Dermis blood vessel endothelial cell (primary cell): ENCODE measurements at regions not wholly inside any gene's neighbourhood (a gene's known extent, or its start where the extent isn't known, plus 50 kb on each side); places are given as distances from the start of the nearest gene placed in this dataset.

Experiments
- DNase-seq: peaks from one replicate; pipeline ENCODE4 v3.0.0; 2010

GRCh38 chr4:23333556-23333945, 556.3 kb downstream of the PPARGC1A start:
- no peak for DNase-seq

- no peak for DNase-seq
Measured at GRCh38 chr4:23332313-23332712, 557.5 kb downstream of the PPARGC1A start.

- peak; percentile 0 for DNase-seq
Measured at GRCh38 chr4:23327120-23327519, 562.7 kb downstream of the PPARGC1A start.

DNA sequence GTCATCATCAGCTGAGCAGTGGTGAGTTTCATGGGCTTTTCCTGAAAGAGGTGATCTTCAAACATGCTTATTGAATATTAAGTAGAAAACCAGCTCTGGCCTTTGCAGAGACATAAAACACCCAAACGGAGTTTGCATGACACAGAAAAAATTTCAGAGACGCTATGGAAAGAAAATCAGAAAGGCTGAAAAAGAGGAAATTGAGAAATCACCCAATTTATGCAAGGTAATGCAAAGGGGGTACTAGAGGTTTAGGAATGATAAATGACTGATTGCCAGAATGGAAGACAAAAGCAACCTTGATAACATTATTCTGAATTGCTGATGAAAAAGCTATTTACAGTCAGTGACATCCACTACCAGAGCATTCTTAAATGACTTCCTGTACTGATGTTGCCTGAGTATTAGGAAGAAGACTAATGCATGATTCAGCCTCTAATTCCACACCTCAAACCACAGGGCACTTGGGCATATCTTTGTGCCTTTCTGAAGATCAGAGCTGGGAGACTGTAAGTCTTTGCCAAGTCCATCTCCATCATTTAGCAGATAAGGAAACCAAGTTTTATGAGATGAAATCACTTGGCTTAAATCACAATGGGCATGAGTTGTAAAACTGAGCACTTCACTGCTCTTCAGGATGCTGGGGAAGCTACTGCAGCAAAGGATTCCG, 565.7 kb downstream of the PPARGC1A start:
- no peak for DNase-seq

DNA sequence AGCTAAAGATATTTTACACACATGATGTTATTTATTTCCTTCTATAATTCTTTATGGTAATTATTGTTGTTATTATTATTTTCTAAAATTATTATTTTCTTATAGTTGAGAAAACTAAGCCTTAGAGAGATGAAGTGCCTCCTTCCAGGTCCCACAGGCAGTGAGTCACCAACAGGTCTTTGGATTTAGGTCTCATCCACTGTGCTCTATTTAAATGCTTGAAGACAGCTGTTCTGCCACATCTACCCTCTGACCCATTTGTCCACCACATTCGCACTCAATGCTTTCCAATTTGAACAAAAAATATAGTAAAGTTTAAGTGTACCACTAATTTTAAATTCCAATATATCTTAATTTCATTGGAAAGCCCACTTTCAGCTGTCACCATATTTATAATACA, 566.4 kb downstream of the PPARGC1A start:
- DNase-seq = no peak

DNA sequence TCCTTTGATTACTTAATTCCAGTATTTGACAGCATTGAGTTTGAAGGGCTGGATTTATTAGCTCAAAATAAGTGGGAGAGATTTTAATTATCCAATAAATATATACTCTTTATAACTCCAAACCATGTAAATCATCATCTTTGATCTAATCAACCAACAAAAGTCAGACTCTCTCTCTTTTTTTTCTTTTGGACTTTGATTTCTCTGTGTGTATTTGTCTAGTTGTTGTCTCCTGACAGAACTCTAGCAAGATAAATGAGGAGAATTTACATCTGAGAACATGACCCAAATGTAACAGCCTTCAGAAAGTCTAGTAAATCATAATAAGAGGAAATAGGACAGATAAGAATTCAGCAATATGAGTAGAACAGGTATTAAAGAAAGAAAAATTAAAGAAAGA, 567.1 kb downstream of the PPARGC1A start:
- DNase-seq = no peak

DNA sequence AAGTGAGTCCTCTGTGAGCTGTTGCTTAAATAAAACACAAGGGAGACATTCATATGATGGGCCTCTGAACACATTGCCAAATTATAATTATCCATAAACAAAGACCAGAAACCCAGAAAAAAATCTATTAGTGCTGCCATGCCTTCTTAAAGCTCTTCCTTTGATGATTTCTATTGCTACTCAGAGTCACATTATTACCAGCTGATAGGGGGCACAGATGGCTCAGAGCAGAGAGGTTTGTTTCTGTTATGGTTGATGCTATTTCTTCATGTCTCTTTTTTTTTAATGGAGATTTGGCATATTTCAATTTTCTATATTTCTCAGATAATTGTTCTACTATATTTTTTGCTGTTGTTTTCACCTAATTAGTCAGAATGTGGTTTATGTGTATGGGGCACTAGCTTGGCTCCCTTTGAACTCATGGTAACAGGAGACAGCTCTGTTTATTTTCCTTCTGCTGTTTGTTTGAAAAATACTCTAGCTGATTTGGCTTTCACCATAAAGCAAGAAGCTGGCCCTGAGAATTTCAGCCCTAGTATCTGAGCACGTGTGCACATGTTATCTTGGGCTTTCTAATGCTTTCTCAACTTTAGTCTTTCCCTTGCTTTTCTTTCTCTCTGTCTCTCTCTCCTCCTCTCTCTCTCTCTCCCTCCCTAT, 568.8 kb downstream of the PPARGC1A start:
- DNase-seq = no peak

- no peak for DNase-seq
Measured at GRCh38 chr4:23312686-23313085, 577.2 kb downstream of the PPARGC1A start.

DNA sequence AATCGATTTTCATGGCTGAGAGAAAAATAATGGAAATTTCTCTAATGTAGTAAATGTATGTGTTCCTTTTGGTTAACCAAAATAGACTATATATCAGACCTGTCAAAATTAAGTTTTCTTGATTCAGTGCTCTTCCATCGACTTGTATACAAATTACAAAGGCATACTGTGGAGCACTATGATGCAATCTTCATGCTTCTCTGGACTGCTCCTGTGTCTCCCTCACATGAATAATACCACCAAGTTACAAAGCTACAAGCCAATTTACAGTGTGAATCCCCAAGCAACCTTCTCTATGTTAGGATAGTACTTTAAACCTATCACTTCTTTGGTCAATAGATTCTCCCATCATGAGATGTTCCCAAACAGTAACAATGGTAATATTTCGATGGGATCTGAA, 577.9 kb downstream of the PPARGC1A start:
- DNase-seq = no peak

DNA sequence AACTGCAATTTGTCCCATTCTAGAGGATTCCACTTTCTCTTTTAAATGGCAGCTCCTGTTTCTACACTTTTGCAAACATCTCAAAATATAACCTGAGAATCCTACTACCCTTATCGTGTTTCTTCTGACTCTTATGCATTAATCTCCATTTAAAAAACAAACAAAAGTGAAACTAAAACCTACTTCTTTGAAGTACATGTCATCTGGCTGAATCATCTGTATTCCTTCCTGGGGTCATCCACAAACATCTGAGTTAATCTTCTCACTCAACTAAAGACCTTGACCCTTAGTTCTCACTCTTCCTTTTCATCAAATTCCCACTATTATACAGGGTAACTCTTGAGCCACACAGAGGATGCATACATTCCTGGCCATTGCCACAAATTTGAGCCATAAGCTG, 584.8 kb downstream of the PPARGC1A start:
- no peak for DNase-seq

DNA sequence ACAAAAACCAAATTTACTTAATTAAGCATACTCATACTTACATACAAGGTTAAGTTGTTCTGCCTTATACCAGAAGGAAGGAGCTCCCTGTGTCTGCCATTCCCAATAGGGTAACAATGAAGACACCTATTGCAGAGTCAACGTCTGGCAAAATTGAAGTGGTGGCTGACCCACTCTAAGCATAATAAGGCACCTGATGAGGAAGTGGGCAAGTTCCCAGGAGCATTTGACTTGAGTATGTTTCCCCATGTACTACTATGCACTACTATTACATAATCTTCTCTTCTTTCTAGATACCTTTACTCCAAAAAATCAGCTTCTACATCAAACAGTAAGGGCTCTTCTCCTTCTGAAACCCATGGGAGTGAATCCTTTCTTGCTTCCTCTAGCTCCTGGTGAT, 591.5 kb downstream of the PPARGC1A start:
- DNase-seq = no peak

GRCh38 chr4:23297327-23297726, 592.5 kb downstream of the PPARGC1A start:
- no peak for DNase-seq

- no peak for DNase-seq
Measured at GRCh38 chr4:23291139-23291538, 598.4 kb downstream of the GBA3 start.

DNA sequence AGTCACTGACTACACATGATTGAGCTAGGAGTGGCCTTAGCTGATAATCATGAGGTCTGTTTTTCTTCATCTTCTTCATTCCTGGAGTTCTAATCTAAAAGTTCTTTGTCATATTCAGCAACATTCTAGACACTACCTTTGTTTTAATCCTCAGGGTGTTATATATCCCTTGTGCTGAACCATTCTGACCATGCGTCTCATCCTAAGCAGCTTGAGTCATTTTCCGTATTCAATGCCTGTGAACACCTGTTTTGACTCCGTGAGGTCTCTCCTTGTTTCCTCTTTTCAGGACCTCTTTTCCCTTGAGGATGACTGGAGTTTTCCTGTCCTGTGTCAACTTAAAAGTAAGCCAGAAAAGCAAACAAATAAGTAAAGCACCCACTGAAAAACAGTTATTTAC, 597.9 kb downstream of the GBA3 start:
- DNase-seq = no peak

GRCh38 chr4:23279377-23279986, 586.7 kb downstream of the GBA3 start:
- DNase-seq = no peak

- no peak for DNase-seq
Measured at GRCh38 chr4:23278845-23279244, 586.1 kb downstream of the GBA3 start.

DNA sequence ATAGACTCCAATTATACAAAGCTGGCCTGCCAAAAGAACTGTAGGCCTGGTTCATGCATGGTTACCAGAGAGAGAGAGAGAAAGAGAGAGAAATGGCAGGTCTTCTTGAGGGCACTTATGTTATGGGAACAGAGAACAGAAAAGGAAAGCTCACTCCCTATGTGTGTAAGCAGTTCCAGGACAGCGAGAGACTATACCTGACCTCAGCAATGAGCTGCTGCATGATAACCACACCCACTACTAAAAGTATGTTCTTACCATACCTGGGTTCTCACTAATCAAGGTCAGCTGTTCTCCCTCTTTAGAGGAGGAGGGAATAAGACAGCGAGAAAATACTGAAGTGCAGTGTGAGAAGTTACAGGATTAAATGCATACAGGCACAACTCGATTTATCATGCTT, 583.3 kb downstream of the GBA3 start:
- DNase-seq = no peak

DNA sequence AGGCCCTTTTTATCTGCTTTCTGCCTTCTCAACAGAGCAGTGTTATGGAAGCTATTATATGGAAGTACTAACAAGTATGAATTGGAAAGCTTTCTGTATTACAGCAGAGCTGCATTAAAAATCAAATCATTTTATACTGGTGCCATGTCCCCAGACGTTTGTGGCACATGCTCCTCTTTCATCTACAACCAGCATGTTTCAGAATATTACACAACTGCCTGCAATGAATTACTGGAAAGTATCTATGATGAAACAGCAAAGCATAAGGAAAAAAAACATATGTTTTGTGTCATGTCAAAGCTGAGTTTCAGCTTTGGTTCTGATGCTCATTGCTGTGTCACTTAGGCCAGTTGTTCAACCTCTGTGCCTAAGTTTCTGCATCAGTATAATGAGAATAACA, 576.8 kb downstream of the GBA3 start:
- no peak for DNase-seq

DNA sequence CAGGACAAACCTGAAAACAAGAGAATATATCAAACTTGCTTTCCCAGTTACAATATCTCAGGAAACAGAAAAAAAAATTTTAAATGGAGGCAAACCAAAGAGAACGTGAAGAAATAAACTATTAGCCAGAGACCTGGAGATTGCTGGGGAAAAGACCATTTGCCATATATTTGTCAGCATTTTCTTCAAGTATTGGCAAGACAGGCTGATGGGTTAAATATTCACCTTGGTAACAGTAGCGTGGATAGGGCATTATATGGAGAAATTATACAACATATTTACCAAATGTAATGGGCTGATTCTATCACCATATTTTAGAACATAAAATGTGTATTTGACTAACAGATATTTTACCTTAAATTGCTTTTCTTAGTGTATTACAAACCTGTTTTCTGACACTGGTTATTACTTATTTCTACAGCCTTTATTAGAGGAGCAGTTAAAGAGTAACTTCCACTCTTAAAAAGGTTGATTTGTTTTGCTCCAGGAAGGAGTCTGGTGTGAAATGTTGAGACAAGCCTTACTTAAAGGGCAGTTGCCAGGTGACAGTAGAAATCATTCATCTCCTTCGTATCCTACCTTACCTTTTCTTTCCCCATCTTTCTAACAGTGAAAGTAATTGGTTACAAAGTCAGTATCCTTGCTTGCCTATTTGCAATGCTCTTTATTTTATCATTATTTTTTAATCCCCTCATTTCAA, 575.5 kb downstream of the GBA3 start:
- no peak for DNase-seq

DNA sequence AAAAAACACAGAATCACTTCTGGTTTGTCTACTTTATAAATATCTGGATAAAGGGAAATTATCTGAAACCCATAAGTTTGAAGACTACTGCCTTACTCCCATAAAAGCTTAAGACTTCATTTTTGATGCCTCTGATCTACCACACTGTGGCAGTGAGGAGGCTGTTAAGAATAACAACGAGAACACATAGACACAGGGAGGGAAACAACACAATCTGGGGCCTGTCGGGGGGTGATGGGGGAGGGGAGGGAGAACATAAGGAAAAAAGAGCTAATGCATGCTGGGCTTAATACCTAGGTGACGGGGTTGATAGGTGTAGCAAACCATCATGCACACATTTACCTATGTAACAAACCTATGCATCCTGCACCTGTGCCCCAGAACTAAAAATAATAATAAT, 573.7 kb downstream of the GBA3 start:
- DNase-seq = no peak

DNA sequence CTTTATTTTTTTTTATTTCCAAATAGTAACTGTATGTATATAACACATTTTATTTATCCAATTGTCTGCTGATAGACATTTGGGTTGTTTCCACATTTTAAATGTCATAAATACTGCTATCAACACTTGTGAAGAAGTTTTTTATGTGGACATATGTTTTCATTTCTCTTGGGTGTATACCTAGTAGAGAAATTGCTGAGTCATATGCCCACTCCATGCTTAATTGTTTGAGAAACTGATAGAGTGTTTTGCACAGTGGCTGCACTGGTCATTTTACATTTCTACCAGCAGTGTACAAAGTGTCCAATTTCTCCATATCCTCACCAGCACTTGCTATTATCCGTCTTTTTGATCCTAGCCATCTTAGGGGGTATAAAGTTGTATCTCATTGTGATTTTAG, 567.8 kb downstream of the GBA3 start:
- no peak for DNase-seq

DNA sequence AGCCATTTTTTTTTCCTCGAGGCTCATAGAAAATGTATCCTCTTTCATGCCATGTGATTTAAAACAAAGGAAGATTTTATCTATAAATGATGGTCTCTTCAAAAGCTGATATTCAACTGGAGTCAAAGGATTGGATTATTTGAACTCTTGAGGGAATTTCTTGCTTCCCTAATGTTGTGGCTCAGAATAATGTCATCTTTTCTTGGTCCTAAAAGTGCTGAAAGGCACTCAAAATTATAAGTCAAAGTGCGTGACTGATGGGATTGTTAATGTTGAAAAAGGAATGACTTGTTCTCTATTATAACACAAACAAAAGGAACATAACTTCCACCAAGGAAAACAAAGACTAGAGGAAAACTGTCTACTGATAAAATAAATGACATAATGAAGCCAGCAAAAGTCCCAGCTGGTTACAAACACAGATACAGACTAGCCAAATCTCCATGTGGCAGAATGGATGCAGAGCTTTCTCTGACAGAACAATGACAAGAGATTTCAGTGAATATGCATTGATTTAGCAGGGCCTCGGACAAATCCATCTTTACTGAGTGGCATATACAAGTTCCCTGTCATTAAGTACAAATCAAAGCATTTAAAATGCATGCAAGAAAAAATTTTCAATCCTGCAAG, 552.6 kb downstream of the GBA3 start:
- DNase-seq = no peak

DNA sequence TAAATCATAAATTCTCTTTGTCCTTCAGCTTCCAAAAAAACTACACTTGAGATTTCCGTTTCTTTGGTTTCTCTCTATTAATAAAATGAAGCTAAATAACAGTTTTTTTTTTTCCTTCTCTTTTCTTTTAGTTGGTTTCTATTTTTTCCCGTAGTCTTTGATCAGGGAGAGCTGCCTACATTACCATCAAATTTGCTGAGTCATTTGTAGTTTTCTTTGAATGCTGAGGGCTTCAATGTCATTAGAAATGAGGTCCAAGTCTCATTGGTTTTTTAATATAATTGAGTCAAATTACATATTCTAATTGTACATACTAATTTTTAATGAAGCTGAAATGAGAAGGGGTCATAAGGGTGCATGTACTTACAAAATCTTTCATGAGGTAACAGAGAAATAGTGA, 550.2 kb downstream of the GBA3 start:
- no peak for DNase-seq
